ENCODE measurements at regions not wholly inside any gene's neighbourhood (a gene's known extent, or its start where the extent isn't known, plus 50 kb on each side); places are given as distances from the start of the nearest gene placed in this dataset.

DNA sequence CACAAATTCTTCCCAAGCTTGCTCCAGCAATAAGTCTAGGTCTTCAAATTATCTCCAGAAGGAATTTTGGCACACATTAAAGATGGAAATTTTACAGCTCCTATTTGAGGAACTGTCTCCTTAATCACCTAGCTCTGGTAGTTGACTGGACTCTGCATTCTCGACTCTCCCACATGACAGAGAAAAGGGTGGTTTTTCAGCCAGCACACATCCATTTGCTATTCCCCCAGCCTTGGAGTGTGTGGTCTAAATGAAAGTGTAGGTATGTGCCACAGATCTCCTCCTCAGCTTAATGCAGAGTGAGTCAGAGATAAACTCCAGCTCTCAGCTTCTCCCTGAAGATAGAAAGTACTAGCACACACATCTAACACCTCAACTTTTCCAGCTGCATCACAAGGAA lies 62.2 kb upstream of the ALCAM start:
- TF ChIP-seq, protein P1, sequence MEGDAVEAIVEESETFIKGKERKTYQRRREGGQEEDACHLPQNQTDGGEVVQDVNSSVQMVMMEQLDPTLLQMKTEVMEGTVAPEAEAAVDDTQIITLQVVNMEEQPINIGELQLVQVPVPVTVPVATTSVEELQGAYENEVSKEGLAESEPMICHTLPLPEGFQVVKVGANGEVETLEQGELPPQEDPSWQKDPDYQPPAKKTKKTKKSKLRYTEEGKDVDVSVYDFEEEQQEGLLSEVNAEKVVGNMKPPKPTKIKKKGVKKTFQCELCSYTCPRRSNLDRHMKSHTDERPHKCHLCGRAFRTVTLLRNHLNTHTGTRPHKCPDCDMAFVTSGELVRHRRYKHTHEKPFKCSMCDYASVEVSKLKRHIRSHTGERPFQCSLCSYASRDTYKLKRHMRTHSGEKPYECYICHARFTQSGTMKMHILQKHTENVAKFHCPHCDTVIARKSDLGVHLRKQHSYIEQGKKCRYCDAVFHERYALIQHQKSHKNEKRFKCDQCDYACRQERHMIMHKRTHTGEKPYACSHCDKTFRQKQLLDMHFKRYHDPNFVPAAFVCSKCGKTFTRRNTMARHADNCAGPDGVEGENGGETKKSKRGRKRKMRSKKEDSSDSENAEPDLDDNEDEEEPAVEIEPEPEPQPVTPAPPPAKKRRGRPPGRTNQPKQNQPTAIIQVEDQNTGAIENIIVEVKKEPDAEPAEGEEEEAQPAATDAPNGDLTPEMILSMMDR (IDR thresholded peaks at IDR 0.05; ENCODE audit: control insufficient read depth, extremely low read depth, insufficient read depth), result no peak
- DNase-seq (ENCODE audit: low read depth), result no peak
- no peak overlapping the region for H3K4me3 ChIP-seq (ENCODE audit: low read depth, low read length)

- no peak overlapping the region for H3K4me3 ChIP-seq (ENCODE audit: low read depth, low read length)
- no peak for DNase-seq (ENCODE audit: low read depth)
- TF ChIP-seq, protein P1 (IDR thresholded peaks at IDR 0.05; ENCODE audit: control insufficient read depth, extremely low read depth, insufficient read depth), result no peak
Measured at GRCh38 chr3:105315144-105315543, 51.6 kb upstream of the ALCAM start.

DNA sequence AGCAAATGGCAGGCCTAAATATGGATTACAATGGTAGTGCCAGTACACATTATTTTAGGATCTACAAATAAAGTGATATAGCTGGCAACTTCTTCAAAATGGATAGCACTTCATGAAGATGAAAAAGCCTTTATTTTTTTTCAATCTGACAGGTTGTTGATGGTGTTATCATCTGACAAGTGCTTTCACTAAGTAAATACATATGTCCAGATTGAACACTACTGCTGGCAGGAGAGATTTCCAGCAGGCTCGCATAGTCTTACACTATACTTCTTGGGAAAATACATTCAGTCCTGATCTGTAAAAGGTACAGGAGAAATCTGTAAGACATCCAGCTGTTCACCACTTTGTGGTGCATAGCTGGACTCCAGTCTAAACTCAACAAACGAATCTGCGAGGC lies 50.9 kb upstream of the ALCAM start:
- no peak for DNase-seq (ENCODE audit: low read depth)
- TF ChIP-seq, protein P1 (IDR thresholded peaks at IDR 0.05; ENCODE audit: control insufficient read depth, extremely low read depth, insufficient read depth), result no peak
- H3K4me3 ChIP-seq (ENCODE audit: low read depth, low read length), result no peak overlapping the region

DNA sequence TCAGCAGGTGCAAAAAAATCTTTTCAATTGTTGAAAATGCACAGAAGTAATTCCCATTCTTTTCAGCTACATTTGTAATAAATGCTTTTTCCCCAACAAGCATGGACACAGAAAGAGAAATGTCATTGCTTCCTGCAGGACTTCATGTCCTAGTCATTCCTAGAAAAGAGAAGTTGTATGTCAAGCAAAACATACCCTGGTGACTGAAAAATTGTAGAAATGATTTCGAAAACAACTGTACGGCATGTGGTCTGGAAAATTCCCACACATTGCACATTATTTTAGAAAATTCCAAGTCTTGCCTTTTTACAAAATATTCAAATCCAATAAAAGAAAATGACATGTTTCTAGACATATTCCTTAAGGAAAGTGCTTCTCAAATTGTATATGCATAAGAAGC lies 50.4 kb upstream of the ALCAM start:
- no peak overlapping the region for H3K4me3 ChIP-seq (ENCODE audit: low read depth, low read length)
- no peak for DNase-seq (ENCODE audit: low read depth)
- TF ChIP-seq, protein P1 (IDR thresholded peaks at IDR 0.05; ENCODE audit: control insufficient read depth, extremely low read depth, insufficient read depth), result no peak
